Ishikawa (cell line): ENCODE measurements at regions not wholly inside any gene's neighbourhood (a gene's known extent, or its start where the extent isn't known, plus 50 kb on each side); places are given as distances from the start of the nearest gene placed in this dataset.
A peak's percentile ranks its signal among the peaks of the same experiment; 100 is the strongest.

ENCODE experiments used
- CEBPB ChIP-seq: IDR thresholded peaks from 2 replicates; pipeline ENCODE4 v1.6.1; 2012
- CREB1 ChIP-seq: IDR thresholded peaks from 2 replicates; pipeline ENCODE4 v1.6.1; 2012; ENCODE audit warnings: low read depth
- EGR1 ChIP-seq: IDR thresholded peaks from 2 replicates; pipeline ENCODE4 v1.6.1; 2012
- EP300 ChIP-seq: IDR thresholded peaks from 2 replicates; pipeline ENCODE4 v1.6.1; 2012; ENCODE audit warnings: borderline replicate concordance
- FOXM1 ChIP-seq: IDR thresholded peaks from 2 replicates; pipeline ENCODE4 v1.6.1; 2012; ENCODE audit warnings: low read depth, borderline replicate concordance
- MAX ChIP-seq: IDR thresholded peaks from 2 replicates; pipeline ENCODE4 v1.6.1; 2012
- NFIC ChIP-seq: IDR thresholded peaks from 2 replicates; pipeline ENCODE4 v1.6.1; 2012
- RAD21 ChIP-seq: IDR thresholded peaks from 2 replicates; pipeline ENCODE4 v1.6.1; 2012; ENCODE audit warnings: low read depth
- REST ChIP-seq: IDR thresholded peaks from 2 replicates; pipeline ENCODE4 v1.6.1; 2012; ENCODE audit warnings: low read depth, mild to moderate bottlenecking
- TAF1 ChIP-seq: IDR thresholded peaks from 2 replicates; pipeline ENCODE4 v1.6.1; 2012; ENCODE audit warnings: low read depth, mild to moderate bottlenecking
- TCF12 ChIP-seq: IDR thresholded peaks from 2 replicates; pipeline ENCODE4 v1.6.1; 2012; ENCODE audit warnings: low read depth
- TEAD4 ChIP-seq: IDR thresholded peaks from 2 replicates; pipeline ENCODE4 v1.6.1; 2012
- USF1 ChIP-seq: IDR thresholded peaks from 2 replicates; pipeline ENCODE4 v1.6.1; 2012
- YY1 ChIP-seq: IDR thresholded peaks from 2 replicates; pipeline ENCODE4 v1.6.1; 2012; ENCODE audit warnings: low read depth
- ZBTB7A ChIP-seq: IDR thresholded peaks from 2 replicates; pipeline ENCODE4 v1.6.1; 2012; ENCODE audit warnings: low read depth

GRCh38 chr3:177935047-177935446 is 601.2 kb upstream of the KCNMB2 start:
- TF ChIP-seq MAX, result no peak
- no peak for TF ChIP-seq NFIC

GRCh38 chr3:177936721-177937120 is 599.5 kb upstream of the KCNMB2 start:
- TF ChIP-seq CREB1 (no peak), YY1 (no peak), MAX (no peak), USF1 (no peak), CEBPB (no peak), NFIC (no peak)

- no peak for TF ChIP-seq CREB1
- TF ChIP-seq TAF1, result no peak
- TF ChIP-seq REST, result no peak
- TF ChIP-seq YY1, result no peak
- TF ChIP-seq EP300, result no peak
- TF ChIP-seq EGR1, result no peak
- no peak for TF ChIP-seq RAD21
- no peak for TF ChIP-seq MAX
Observed at GRCh38 chr3:177942911-177943310, 593.3 kb upstream of the KCNMB2 start.

- peak; percentile 31; the same call in 1 of the 2 replicates for TF ChIP-seq NFIC
- no peak for TF ChIP-seq YY1
Observed at GRCh38 chr3:177944228-177944661, 592.0 kb upstream of the KCNMB2 start.

DNA sequence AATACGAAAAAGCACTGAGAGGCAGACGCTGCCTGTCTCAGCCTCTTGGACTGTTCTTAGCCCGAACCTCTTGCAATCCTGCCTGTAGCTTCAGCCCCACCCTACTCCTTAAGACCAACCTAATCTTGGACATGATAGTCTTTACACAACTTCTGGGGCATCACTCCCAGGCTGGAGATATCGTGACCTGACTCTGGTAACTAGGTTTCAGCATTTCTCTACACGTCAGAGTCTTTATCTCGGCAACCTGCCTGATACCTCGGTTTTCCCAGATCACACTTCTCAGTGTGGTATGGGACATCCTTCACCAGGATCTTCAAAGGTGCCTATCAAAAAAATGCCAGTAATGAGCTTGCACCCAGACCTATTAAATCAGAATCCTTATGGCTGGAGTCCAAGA is 590.2 kb upstream of the KCNMB2 start:
- TF ChIP-seq RAD21, result no peak
- no peak for TF ChIP-seq TAF1
- TF ChIP-seq YY1, result no peak
- TF ChIP-seq EP300, result no peak
- TF ChIP-seq CREB1, result no peak
- no peak for TF ChIP-seq USF1
- TF ChIP-seq NFIC, result no peak
- no peak for TF ChIP-seq ZBTB7A
- TF ChIP-seq REST, result no peak
- TF ChIP-seq TEAD4, result no peak

DNA sequence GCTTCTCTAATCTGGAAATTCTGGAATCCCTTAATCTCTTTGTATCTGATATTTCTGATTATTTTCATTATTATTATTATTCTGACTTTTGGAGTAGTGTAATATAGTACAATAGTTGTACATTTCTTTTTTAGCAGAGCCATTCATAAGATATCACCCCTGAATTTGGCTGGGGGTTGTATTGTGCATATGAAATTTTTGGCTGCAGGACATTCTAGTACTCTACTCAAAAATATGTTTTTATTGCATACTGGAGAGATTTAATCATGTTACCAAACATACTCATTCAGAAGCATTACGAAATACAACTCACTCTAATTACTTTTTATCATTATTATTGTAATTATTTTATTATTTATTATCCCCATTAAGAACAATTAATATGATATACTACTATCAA is 589.7 kb upstream of the KCNMB2 start:
- TF ChIP-seq USF1 (no peak), EP300 (no peak)

DNA sequence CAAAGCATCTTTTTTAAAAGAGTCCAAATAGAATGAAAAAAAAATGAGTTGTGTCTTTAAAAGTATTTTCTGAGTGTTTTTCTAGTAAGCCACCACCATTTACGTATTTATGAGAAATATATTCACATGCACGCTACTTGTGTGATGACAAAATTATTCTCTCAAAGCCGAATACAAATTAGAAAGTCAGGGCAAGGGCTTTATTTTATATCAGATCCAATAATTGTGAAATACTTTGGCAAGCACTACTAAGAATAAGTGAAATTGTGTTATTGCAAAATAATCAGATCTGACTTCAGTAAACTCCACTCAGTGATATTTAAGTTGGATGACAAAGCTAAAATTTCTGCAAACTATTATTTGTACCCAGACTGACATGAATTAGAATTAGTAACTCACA is 589.3 kb upstream of the KCNMB2 start:
- TF ChIP-seq RAD21 (no peak), TCF12 (no peak), USF1 (no peak), CREB1 (no peak), MAX (no peak), EP300 (no peak), TEAD4 (no peak), FOXM1 (no peak), EGR1 (no peak), NFIC (no peak), TAF1 (no peak), CEBPB (no peak; the same call in 1 of the 2 replicates), REST (no peak), YY1 (no peak), ZBTB7A (no peak)
